BLaER1 (cell line): ENCODE measurements at regions not wholly inside any gene's neighbourhood (a gene's known extent, or its start where the extent isn't known, plus 50 kb on each side); places are given as distances from the start of the nearest gene placed in this dataset.
"Not testable (repeated sequence)": the region's sequence is repeated elsewhere in the genome, so short reads cannot be mapped to it uniquely, and the experiment has no call there.

Source experiments
- H3K27ac ChIP-seq: shearing (Covaris generic); formaldehyde crosslinking; 2 replicates; pipeline ENCODE4 v1.8.1; 2022
- H3K27me3 ChIP-seq: shearing (Covaris generic); formaldehyde crosslinking; 2 replicates; pipeline ENCODE4 v1.8.1; 2022
- H3K36me3 ChIP-seq: shearing (Covaris generic); formaldehyde crosslinking; 2 replicates; pipeline ENCODE4 v1.8.1; 2022
- H3K4me1 ChIP-seq: shearing (Covaris generic); formaldehyde crosslinking; 2 replicates; pipeline ENCODE4 v1.8.1; 2022
- H3K4me2 ChIP-seq: shearing (Covaris generic); formaldehyde crosslinking; 2 replicates; pipeline ENCODE4 v1.8.1; 2022
- H3K4me3 ChIP-seq: shearing (Covaris generic); formaldehyde crosslinking; 2 replicates; pipeline ENCODE4 v1.8.1; 2022
- H3K9ac ChIP-seq: shearing (Covaris generic); formaldehyde crosslinking; 2 replicates; pipeline ENCODE4 v1.8.1; 2022
- H3K9me3 ChIP-seq: shearing (Covaris generic); formaldehyde crosslinking; 2 replicates; pipeline ENCODE4 v1.8.1; 2022
- H4K20me1 ChIP-seq: shearing (Covaris generic); formaldehyde crosslinking; 2 replicates; pipeline ENCODE4 v1.8.1; 2022
- Cebpa-rat ChIP-seq: shearing (Covaris generic); IDR thresholded peaks from 2 replicates; pipeline ENCODE4 v1.8.1; 2022

GRCh38 chr12:124222368-124223245 lies 72.3 kb upstream of the RFLNA start:
- peaks cover 15% of the 10 kb centered on the region for H3K9me3 ChIP-seq
- H3K27ac ChIP-seq: no peak overlapping the region
- H3K4me2 ChIP-seq: peak overlapping the region; percentile 64
- no peaks in the 10 kb centered on the region for H3K36me3 ChIP-seq
- no peak overlapping the region for H3K9ac ChIP-seq
- no peaks in the 10 kb centered on the region for H3K27me3 ChIP-seq
- peaks cover 52% of the 10 kb centered on the region for H3K4me1 ChIP-seq
- H3K4me3 ChIP-seq: no peak overlapping the region
- H4K20me1 ChIP-seq: no peaks in the 10 kb centered on the region
- TF ChIP-seq Cebpa-rat: no peak

- H3K9ac ChIP-seq, H3K36me3 ChIP-seq, H3K27ac ChIP-seq, H3K4me3 ChIP-seq, H3K27me3 ChIP-seq, H4K20me1 ChIP-seq: not testable (repeated sequence)
- Histone ChIP-seq H3K4me1 (peaks cover 50% of the 10 kb centered on the region), H3K9me3 (peaks cover 15% of the 10 kb centered on the region), H3K4me2 (peak overlapping the region; percentile 64)
- TF ChIP-seq Cebpa-rat: peak; percentile 58; the same call in 1 of the 2 replicates
Measured at GRCh38 chr12:124223733-124224138, 71.2 kb upstream of the RFLNA start.

GRCh38 chr12:124224535-124225110 lies 70.3 kb upstream of the RFLNA start:
- no peak overlapping the region for H3K4me2 ChIP-seq
- no peak overlapping the region for H3K27ac ChIP-seq
- H3K36me3 ChIP-seq: no peaks in the 10 kb centered on the region
- TF ChIP-seq Cebpa-rat: no peak
- H3K9me3 ChIP-seq: peaks cover 15% of the 10 kb centered on the region
- H3K4me3 ChIP-seq: no peak overlapping the region
- no peaks in the 10 kb centered on the region for H4K20me1 ChIP-seq
- peaks cover 43% of the 10 kb centered on the region for H3K4me1 ChIP-seq
- H3K9ac ChIP-seq: no peak overlapping the region
- H3K27me3 ChIP-seq: no peaks in the 10 kb centered on the region

GRCh38 chr12:124225730-124226129 lies 69.2 kb upstream of the RFLNA start:
- Histone ChIP-seq H4K20me1 (no peaks in the 10 kb centered on the region), H3K9ac (no peak overlapping the region), H3K4me3 (no peak overlapping the region), H3K27ac (no peak overlapping the region), H3K4me1 (peaks cover 44% of the 10 kb centered on the region), H3K36me3 (no peaks in the 10 kb centered on the region), H3K9me3 (peaks cover 9% of the 10 kb centered on the region; the same call in 1 of the 2 replicates), H3K4me2 (no peak overlapping the region), H3K27me3 (no peaks in the 10 kb centered on the region)
- TF ChIP-seq Cebpa-rat: no peak

- no peaks in the 10 kb centered on the region for H3K27me3 ChIP-seq
- H3K4me1 ChIP-seq: peaks cover 48% of the 10 kb centered on the region
- H3K4me2 ChIP-seq: peak overlapping the region; percentile 53
Measured at GRCh38 chr12:124227951-124228711, 66.8 kb upstream of the RFLNA start.

GRCh38 chr12:124229520-124229919 lies 65.4 kb upstream of the RFLNA start:
- no peak for TF ChIP-seq Cebpa-rat
- H3K4me1 ChIP-seq: peaks cover 34% of the 10 kb centered on the region
- no peak overlapping the region for H3K4me2 ChIP-seq
- no peaks in the 10 kb centered on the region for H3K27me3 ChIP-seq
- H3K36me3 ChIP-seq: no peaks in the 10 kb centered on the region
- no peak overlapping the region for H3K4me3 ChIP-seq
- H3K9me3 ChIP-seq: peaks cover 12% of the 10 kb centered on the region; the same call in 1 of the 2 replicates
- no peak overlapping the region for H3K9ac ChIP-seq
- no peak overlapping the region for H3K27ac ChIP-seq
- H4K20me1 ChIP-seq: no peaks in the 10 kb centered on the region

More at GRCh38 chr12:124227951-124228711, 66.8 kb upstream of the RFLNA start:
- H3K9me3 ChIP-seq: peaks cover 12% of the 10 kb centered on the region; the same call in 1 of the 2 replicates
- no peaks in the 10 kb centered on the region for H4K20me1 ChIP-seq
- no peak overlapping the region for H3K4me3 ChIP-seq
- no peaks in the 10 kb centered on the region for H3K36me3 ChIP-seq
- H3K9ac ChIP-seq: no peak overlapping the region
- H3K27ac ChIP-seq: no peak overlapping the region
- TF ChIP-seq Cebpa-rat: no peak

- no peak for TF ChIP-seq Cebpa-rat
- Histone ChIP-seq H3K4me2 (no peak overlapping the region), H3K27me3 (no peaks in the 10 kb centered on the region), H3K27ac (no peak overlapping the region), H3K9me3 (peaks cover 17% of the 10 kb centered on the region), H3K4me3 (no peak overlapping the region), H3K4me1 (peaks cover 34% of the 10 kb centered on the region), H4K20me1 (no peaks in the 10 kb centered on the region), H3K9ac (no peak overlapping the region), H3K36me3 (no peaks in the 10 kb centered on the region)
Measured at GRCh38 chr12:124230117-124230757, 64.7 kb upstream of the RFLNA start.

- Histone ChIP-seq H3K4me3 (no peak overlapping the region), H3K36me3 (no peaks in the 10 kb centered on the region), H3K4me2 (no peak overlapping the region), H3K9me3 (peaks cover 17% of the 10 kb centered on the region), H3K4me1 (peaks cover 34% of the 10 kb centered on the region), H3K27ac (no peak overlapping the region), H4K20me1 (no peaks in the 10 kb centered on the region), H3K27me3 (no peaks in the 10 kb centered on the region), H3K9ac (no peak overlapping the region)
- no peak for TF ChIP-seq Cebpa-rat
Measured at GRCh38 chr12:124230789-124231188, 64.1 kb upstream of the RFLNA start.

- H3K36me3 ChIP-seq: no peaks in the 10 kb centered on the region
- no peak for TF ChIP-seq Cebpa-rat
- no peak overlapping the region; the same call in 1 of the 2 replicates for H3K9ac ChIP-seq
- H3K27ac ChIP-seq: no peak overlapping the region; the same call in 1 of the 2 replicates
- H3K27me3 ChIP-seq: no peaks in the 10 kb centered on the region
- H4K20me1 ChIP-seq: no peaks in the 10 kb centered on the region
- H3K9me3 ChIP-seq: peaks cover 17% of the 10 kb centered on the region
- peak overlapping the region; percentile 30 for H3K4me2 ChIP-seq
- H3K4me1 ChIP-seq: peaks cover 34% of the 10 kb centered on the region
- no peak overlapping the region for H3K4me3 ChIP-seq
Measured at GRCh38 chr12:124231980-124232653, 62.8 kb upstream of the RFLNA start.
